Body of pancreas (tissue), 4 donors: ENCODE measurements at regions not wholly inside any gene's neighbourhood (a gene's known extent, or its start where the extent isn't known, plus 50 kb on each side); places are given as distances from the start of the nearest gene placed in this dataset.

ENCODE experiments used
- CTCF ChIP-seq, 7 experiments: fragments of 450-650 bp in 4 of 7; fragments of 200-600 bp in 3 of 7; sonication (generic) in 3 of 7; IDR thresholded peaks; one replicate each; pipeline ENCODE4 v1.5.1; 2016 to 2019; ENCODE audit warnings: antibody characterized with exemption in 7 of 7
- POLR2A ChIP-seq, 3 donors: fragments of 450-650 bp; IDR thresholded peaks; one replicate each; pipeline ENCODE4 v1.6.1; 2016; ENCODE audit warnings: antibody characterized with exemption in 3 of 3, mild to moderate bottlenecking in 2 of 3

GRCh38 chr5:17161662-17162061 is 55.8 kb upstream of the BASP1 start:
- TF ChIP-seq CTCF (IDR thresholded peaks at IDR 0.05) = no peak
- no peak for TF ChIP-seq POLR2A (IDR thresholded peaks at IDR 0.05)
